Stomach (tissue), 4 donors: ENCODE measurements at regions not wholly inside any gene's neighbourhood (a gene's known extent, or its start where the extent isn't known, plus 50 kb on each side); places are given as distances from the start of the nearest gene placed in this dataset.

Experiments
- CTCF ChIP-seq, 7 experiments: fragments of 450-650 bp in 4 of 7; fragments of 200-600 bp in 3 of 7; sonication (generic) in 3 of 7; IDR thresholded peaks; one replicate each; pipeline ENCODE4 v1.5.1; 2016 to 2019; ENCODE audit warnings: antibody characterized with exemption in 7 of 7, control low read depth in 2 of 7, mild to moderate bottlenecking in 1 of 7
- POLR2A ChIP-seq, 4 donors: fragments of 450-650 bp; IDR thresholded peaks; one replicate each; pipeline ENCODE4 v1.6.1; 2016; ENCODE audit warnings: antibody characterized with exemption in 4 of 4, control low read depth in 2 of 4, mild to moderate bottlenecking in 1 of 4, moderate library complexity in 1 of 4

- TF ChIP-seq CTCF (IDR thresholded peaks at IDR 0.05) (no peak), POLR2A (IDR thresholded peaks at IDR 0.05) (no peak)
These were observed 664.8 kb downstream of the STK39 start for GRCh38 chr2:167582619-167583018.
